ENCODE measurements at regions not wholly inside any gene's neighbourhood (a gene's known extent, or its start where the extent isn't known, plus 50 kb on each side); places are given as distances from the start of the nearest gene placed in this dataset.

- no peak overlapping the region for H3K9ac ChIP-seq (ENCODE audit: insufficient read depth, low read depth, low read length)
- H3K27ac ChIP-seq (ENCODE audit: extremely low read length, insufficient read depth, low read length) = no peak overlapping the region
- no peak overlapping the region for H3K4me2 ChIP-seq (ENCODE audit: low read depth, low read length)
Measured at GRCh38 chr4:53780736-53781400, 189.6 kb upstream of the LNX1 start.

GRCh38 chr4:53779025-53779424, 187.7 kb upstream of the LNX1 start:
- intact Hi-C loops (cut with micrococcal nuclease; ENCODE audit: unreplicated experiment) = no loop called here
- DNase-seq (ENCODE audit: low spot score) (no peak), FAIRE-seq (no peak), ATAC-seq (no peak)
- no peak overlapping the region for H2AFZ ChIP-seq (ENCODE audit: low read length)
- no peaks in the 10 kb centered on the region for H3K79me2 ChIP-seq (ENCODE audit: insufficient read depth, low read length)
- no peak overlapping the region for H3K4me2 ChIP-seq (ENCODE audit: low read depth, low read length)
- BruUV-seq (replicated peaks) = no TSS peak
- ChIA-PET CTCF (ENCODE audit: low intra/inter-chr PET ratio, low total read pairs) (no interaction called here), POLR2A (no interaction called here)
- H3K9ac ChIP-seq (ENCODE audit: insufficient read depth, low read depth, low read length) = no peak overlapping the region
- H3K27me3 ChIP-seq (ENCODE audit: control insufficient read depth in 1 of 2, insufficient read depth in 2 of 2, low read length in 2 of 2) = no peaks in the 10 kb centered on the region
- 18% methylated on average over 3 of the region's 3 CpGs for WGBS (ENCODE audit: low lambda C conversion rate)
- no peak overlapping the region for H3K27ac ChIP-seq (ENCODE audit: extremely low read length, insufficient read depth, low read length)
- no peaks in the 10 kb centered on the region for H3K36me3 ChIP-seq (replicated peaks in 1 of 2; ENCODE audit: control insufficient read depth in 1 of 2, insufficient read depth in 2 of 2, low read length in 2 of 2)
- H3K4me3 ChIP-seq (replicated peaks in 1 of 3; ENCODE audit: insufficient read depth in 1 of 3, low read depth in 2 of 3, low read length in 3 of 3) = no peak overlapping the region
- no peaks in the 10 kb centered on the region for H4K20me1 ChIP-seq (ENCODE audit: insufficient read depth, low read length)
- peaks cover 28% of the 10 kb centered on the region for H3K4me1 ChIP-seq (ENCODE audit: insufficient read depth, low read length)
- in situ Hi-C loops (cut with HindIII; ENCODE audit: extremely low pct_ligation_motif_present, low pct_unique_long_range_greater_than_20kb) = no loop called here
- H3K9me3 ChIP-seq (ENCODE audit: low read length) = no peaks in the 10 kb centered on the region
- TF ChIP-seq TGIF2 (CRISPR knock-in tag; IDR thresholded peaks at IDR 0.05) (no peak), ZNF512 (CRISPR knock-in tag; IDR thresholded peaks at IDR 0.05) (no peak), HNRNPLL (IDR thresholded peaks at IDR 0.05; ENCODE audit: low read depth, low read length, poor library complexity, severe bottlenecking) (no peak), ZNF678 (CRISPR knock-in tag; IDR thresholded peaks at IDR 0.05) (no peak)

More at GRCh38 chr4:53780736-53781400, 189.6 kb upstream of the LNX1 start:
- no TSS peak for BruUV-seq (replicated peaks)
- H4K20me1 ChIP-seq (ENCODE audit: insufficient read depth, low read length) = no peaks in the 10 kb centered on the region
- 33% methylated on average over 4 of the region's 4 CpGs for WGBS (ENCODE audit: low lambda C conversion rate)
- H3K9me3 ChIP-seq (ENCODE audit: low read length) = no peaks in the 10 kb centered on the region
- CTCF ChIA-PET (ENCODE audit: low intra/inter-chr PET ratio, low total read pairs) = no interaction called here
- POLR2A ChIA-PET = no interaction called here
- H3K36me3 ChIP-seq (replicated peaks in 1 of 2; ENCODE audit: control insufficient read depth in 1 of 2, insufficient read depth in 2 of 2, low read length in 2 of 2) = no peaks in the 10 kb centered on the region
- no peaks in the 10 kb centered on the region for H3K79me2 ChIP-seq (ENCODE audit: insufficient read depth, low read length)
- in situ Hi-C loops (cut with HindIII; ENCODE audit: extremely low pct_ligation_motif_present, low pct_unique_long_range_greater_than_20kb) = no loop called here
- H3K4me3 ChIP-seq (replicated peaks in 1 of 3; ENCODE audit: insufficient read depth in 1 of 3, low read depth in 2 of 3, low read length in 3 of 3) = no peak overlapping the region
- DNase-seq (ENCODE audit: low spot score) (no peak), FAIRE-seq (no peak), ATAC-seq (no peak)
- TF ChIP-seq BCL6 (CRISPR knock-in tag; IDR thresholded peaks at IDR 0.05) (no peak), STAG1 (CRISPR knock-in tag; IDR thresholded peaks at IDR 0.05) (no peak), ZNF503 (CRISPR knock-in tag; IDR thresholded peaks at IDR 0.05) (no peak), ZBTB7B (CRISPR knock-in tag; IDR thresholded peaks at IDR 0.05) (no peak), EZH2 (conservative IDR thresholded peaks at IDR 0.05; ENCODE audit: low read depth, low read length) (no peak), GTF2F1 (IDR thresholded peaks at IDR 0.05; ENCODE audit: low read length) (no peak)
- no peak overlapping the region for H2AFZ ChIP-seq (ENCODE audit: low read length)
- peaks cover 28% of the 10 kb centered on the region for H3K4me1 ChIP-seq (ENCODE audit: insufficient read depth, low read length)
- no peaks in the 10 kb centered on the region; a peak in 1 of 5 replicates for H3K27me3 ChIP-seq (ENCODE audit: control insufficient read depth in 1 of 2, insufficient read depth in 2 of 2, low read length in 2 of 2)
- intact Hi-C loops (cut with micrococcal nuclease; ENCODE audit: unreplicated experiment) = no loop called here
